Tibial nerve (tissue), 4 donors: ENCODE measurements at regions not wholly inside any gene's neighbourhood (a gene's known extent, or its start where the extent isn't known, plus 50 kb on each side); places are given as distances from the start of the nearest gene placed in this dataset.

Experiments used
- CTCF ChIP-seq, 5 experiments: fragments of 200-600 bp in 3 of 5; fragments of 450-650 bp in 2 of 5; sonication (generic) in 3 of 5; IDR thresholded peaks; one replicate each; pipeline ENCODE4 v1.5.1; 2016 to 2019; ENCODE audit warnings: antibody characterized with exemption in 5 of 5, mild to moderate bottlenecking in 3 of 5, moderate library complexity in 2 of 5
- EP300 ChIP-seq, 2 donors: sonication (generic); formaldehyde crosslinking; IDR thresholded peaks; one replicate each; pipeline ENCODE4 v1.6.1; 2017; ENCODE audit warnings: antibody characterized with exemption in 2 of 2, mild to moderate bottlenecking in 1 of 2

- TF ChIP-seq CTCF (IDR thresholded peaks at IDR 0.05) (peak in 2 of 5 experiments; percentile 27 to 37), EP300 (IDR thresholded peaks at IDR 0.05) (no peak)
Observed at GRCh38 chr3:76585794-76586392, 454.0 kb upstream of the ROBO2 start.
